ENCODE measurements at regions not wholly inside any gene's neighbourhood (a gene's known extent, or its start where the extent isn't known, plus 50 kb on each side); places are given as distances from the start of the nearest gene placed in this dataset.
"Not testable (repeated sequence)": the region's sequence is repeated elsewhere in the genome, so short reads cannot be mapped to it uniquely, and the experiment has no call there.

GRCh38 chr5:125999271-126000030, 423.8 kb upstream of the GRAMD2B start:
- H3K9me3 ChIP-seq; H3K27me3 ChIP-seq (ENCODE audit: low read depth); H3K4me3 ChIP-seq; DNase-seq (ENCODE audit: low spot score in 2 of 2); H3K36me3 ChIP-seq (replicated peaks); H3K4me1 ChIP-seq; in situ Hi-C loops (cut with MboI; ENCODE audit: low sequenced_read_pairs): not testable (repeated sequence)

- in situ Hi-C loops (cut with MboI; ENCODE audit: low sequenced_read_pairs): no loop called here
- H3K9me3 ChIP-seq: no peaks in the 10 kb centered on the region
- no peaks in the 10 kb centered on the region for H3K36me3 ChIP-seq (replicated peaks)
- no peak overlapping the region for H3K4me3 ChIP-seq
- H3K27me3 ChIP-seq (ENCODE audit: low read depth): no peaks in the 10 kb centered on the region
- DNase-seq (ENCODE audit: low spot score in 2 of 2): no peak
- no peaks in the 10 kb centered on the region for H3K4me1 ChIP-seq
These were observed 422.7 kb upstream of the GRAMD2B start for GRCh38 chr5:126000507-126000906.

- Histone ChIP-seq H3K4me3 (no peak overlapping the region), H3K36me3 (replicated peaks) (no peaks in the 10 kb centered on the region), H3K9me3 (no peaks in the 10 kb centered on the region), H3K27me3 (ENCODE audit: low read depth) (no peaks in the 10 kb centered on the region), H3K4me1 (no peaks in the 10 kb centered on the region)
- DNase-seq (ENCODE audit: low spot score in 2 of 2): no peak
- in situ Hi-C loops (cut with MboI; ENCODE audit: low sequenced_read_pairs): no loop called here
These were observed 420.8 kb upstream of the GRAMD2B start for GRCh38 chr5:126002222-126002897.

GRCh38 chr5:126003309-126003708, 419.9 kb upstream of the GRAMD2B start:
- H3K27me3 ChIP-seq (ENCODE audit: low read depth): no peaks in the 10 kb centered on the region
- no peak overlapping the region for H3K4me3 ChIP-seq
- H3K4me1 ChIP-seq: no peaks in the 10 kb centered on the region
- no peaks in the 10 kb centered on the region for H3K36me3 ChIP-seq (replicated peaks)
- no peaks in the 10 kb centered on the region for H3K9me3 ChIP-seq
- in situ Hi-C loops (cut with MboI; ENCODE audit: low sequenced_read_pairs): no loop called here
- no peak for DNase-seq (ENCODE audit: low spot score in 2 of 2)

GRCh38 chr5:126004636-126005035, 418.6 kb upstream of the GRAMD2B start:
- H3K36me3 ChIP-seq (replicated peaks): no peaks in the 10 kb centered on the region
- in situ Hi-C loops (cut with MboI; ENCODE audit: low sequenced_read_pairs): no loop called here
- no peaks in the 10 kb centered on the region for H3K9me3 ChIP-seq
- H3K4me3 ChIP-seq: no peak overlapping the region
- H3K4me1 ChIP-seq: no peaks in the 10 kb centered on the region
- no peak for DNase-seq (ENCODE audit: low spot score in 2 of 2)
- no peaks in the 10 kb centered on the region for H3K27me3 ChIP-seq (ENCODE audit: low read depth)

- no peak for DNase-seq (ENCODE audit: low spot score in 2 of 2)
- no peaks in the 10 kb centered on the region for H3K36me3 ChIP-seq (replicated peaks)
- in situ Hi-C loops (cut with MboI; ENCODE audit: low sequenced_read_pairs): no loop called here
- H3K4me1 ChIP-seq: no peaks in the 10 kb centered on the region
- H3K27me3 ChIP-seq (ENCODE audit: low read depth): no peaks in the 10 kb centered on the region
- H3K4me3 ChIP-seq: no peak overlapping the region
- no peaks in the 10 kb centered on the region for H3K9me3 ChIP-seq
These were observed 415.4 kb upstream of the GRAMD2B start for GRCh38 chr5:126007841-126008240.

GRCh38 chr5:126009566-126009965, 413.6 kb upstream of the GRAMD2B start:
- no peak for DNase-seq (ENCODE audit: low spot score in 2 of 2)

GRCh38 chr5:126011526-126011925, 411.7 kb upstream of the GRAMD2B start:
- H3K4me3 ChIP-seq; DNase-seq (ENCODE audit: low spot score in 2 of 2); H3K9me3 ChIP-seq; in situ Hi-C loops (cut with MboI; ENCODE audit: low sequenced_read_pairs); H3K27me3 ChIP-seq (ENCODE audit: low read depth); H3K36me3 ChIP-seq (replicated peaks): not testable (repeated sequence)
- peaks cover 11% of the 10 kb centered on the region for H3K4me1 ChIP-seq

More at GRCh38 chr5:126009566-126009965, 413.6 kb upstream of the GRAMD2B start:
- no peaks in the 10 kb centered on the region for H3K36me3 ChIP-seq (replicated peaks)
- no peaks in the 10 kb centered on the region; the same call in 1 of the 2 replicates for H3K4me1 ChIP-seq
- no peaks in the 10 kb centered on the region for H3K9me3 ChIP-seq
- H3K27me3 ChIP-seq (ENCODE audit: low read depth): no peaks in the 10 kb centered on the region
- in situ Hi-C loops (cut with MboI; ENCODE audit: low sequenced_read_pairs): no loop called here
- H3K4me3 ChIP-seq: no peak overlapping the region

- Histone ChIP-seq H3K36me3 (replicated peaks) (no peaks in the 10 kb centered on the region), H3K27me3 (ENCODE audit: low read depth) (no peaks in the 10 kb centered on the region), H3K9me3 (no peaks in the 10 kb centered on the region), H3K4me1 (peaks cover 11% of the 10 kb centered on the region), H3K4me3 (no peak overlapping the region)
- in situ Hi-C loops (cut with MboI; ENCODE audit: low sequenced_read_pairs): no loop called here
- DNase-seq (ENCODE audit: low spot score in 2 of 2): peak; percentile 46 to 75
These were observed 408.5 kb upstream of the GRAMD2B start for GRCh38 chr5:126014676-126015075.

GRCh38 chr5:126015235-126016181, 407.7 kb upstream of the GRAMD2B start:
- Histone ChIP-seq H3K27me3 (ENCODE audit: low read depth) (no peaks in the 10 kb centered on the region), H3K4me1 (peaks cover 11% of the 10 kb centered on the region), H3K36me3 (replicated peaks) (no peaks in the 10 kb centered on the region), H3K4me3 (no peak overlapping the region), H3K9me3 (no peaks in the 10 kb centered on the region)
- in situ Hi-C loops (cut with MboI; ENCODE audit: low sequenced_read_pairs): no loop called here
- DNase-seq (ENCODE audit: low spot score in 2 of 2): peak in 1 of 2 experiments; percentile 7

GRCh38 chr5:126016256-126016655, 407.0 kb upstream of the GRAMD2B start:
- Histone ChIP-seq H3K4me1 (peaks cover 11% of the 10 kb centered on the region), H3K36me3 (replicated peaks) (no peaks in the 10 kb centered on the region), H3K4me3 (no peak overlapping the region), H3K9me3 (no peaks in the 10 kb centered on the region), H3K27me3 (ENCODE audit: low read depth) (no peaks in the 10 kb centered on the region)
- in situ Hi-C loops (cut with MboI; ENCODE audit: low sequenced_read_pairs): no loop called here
- no peak for DNase-seq (ENCODE audit: low spot score in 2 of 2)

GRCh38 chr5:126017096-126017495, 406.1 kb upstream of the GRAMD2B start:
- no peaks in the 10 kb centered on the region for H3K9me3 ChIP-seq
- H3K4me1 ChIP-seq: peaks cover 11% of the 10 kb centered on the region
- in situ Hi-C loops (cut with MboI; ENCODE audit: low sequenced_read_pairs): no loop called here
- no peaks in the 10 kb centered on the region for H3K27me3 ChIP-seq (ENCODE audit: low read depth)
- DNase-seq (ENCODE audit: low spot score in 2 of 2): no peak
- no peaks in the 10 kb centered on the region for H3K36me3 ChIP-seq (replicated peaks)
- H3K4me3 ChIP-seq: no peak overlapping the region

- in situ Hi-C loops (cut with MboI; ENCODE audit: low sequenced_read_pairs): no loop called here
- no peaks in the 10 kb centered on the region for H3K9me3 ChIP-seq
- DNase-seq (ENCODE audit: low spot score in 2 of 2): no peak
These were observed 402.4 kb upstream of the GRAMD2B start for GRCh38 chr5:126020770-126021169.

More at GRCh38 chr5:126020770-126021169, 402.4 kb upstream of the GRAMD2B start:
- no peaks in the 10 kb centered on the region for H3K27me3 ChIP-seq (ENCODE audit: low read depth)
- H3K4me1 ChIP-seq: peaks cover under 1% of the 10 kb centered on the region; the same call in 1 of the 2 replicates
- H3K4me3 ChIP-seq: no peak overlapping the region
- H3K36me3 ChIP-seq (replicated peaks): no peaks in the 10 kb centered on the region

Measured in HAP-1 (cell line).